SU-DHL-6 (cell line): ENCODE measurements at regions not wholly inside any gene's neighbourhood (a gene's known extent, or its start where the extent isn't known, plus 50 kb on each side); places are given as distances from the start of the nearest gene placed in this dataset.
"Not testable (repeated sequence)": the region's sequence is repeated elsewhere in the genome, so short reads cannot be mapped to it uniquely, and the experiment has no call there.

ENCODE experiments used
- H2AFZ ChIP-seq: fragments of 200-600 bp; sonication (generic); 2 replicates; pipeline ENCODE4 v1.6.1; 2014; ENCODE audit warnings: low read depth, mild to moderate bottlenecking, moderate library complexity, mixed read lengths, antibody characterized with exemption, low read length; ENCODE audit not compliant: severe bottlenecking
- H3F3A ChIP-seq: fragments of 200-600 bp; shearing (Covaris generic); 2 replicates; pipeline ENCODE4 v1.6.0; 2016; ENCODE audit warnings: antibody characterized with exemption, mild to moderate bottlenecking; ENCODE audit not compliant: insufficient read depth
- H3K27ac ChIP-seq: fragments of 200-600 bp; sonication (generic); 2 replicates; pipeline ENCODE4 v1.5.1; 2016; ENCODE audit warnings: low read depth, mild to moderate bottlenecking, low read length, moderate library complexity, mixed read lengths
- H3K27me3 ChIP-seq: fragments of 200-600 bp; sonication (generic), shearing (Covaris generic); 2 replicates; pipeline ENCODE4 v1.6.0; 2014; ENCODE audit warnings: mild to moderate bottlenecking, low read length
- H3K36me3 ChIP-seq: fragments of 200-600 bp; sonication (generic); 2 replicates; pipeline ENCODE4 v1.6.1; 2014; ENCODE audit warnings: mild to moderate bottlenecking, low read length, mixed read lengths
- H3K4me2 ChIP-seq: fragments of 300-600, 200-600 bp; shearing (Covaris generic), sonication (generic); 2 replicates; pipeline ENCODE4 v1.6.0; 2014; ENCODE audit warnings: low read length, low read depth, mild to moderate bottlenecking; ENCODE audit not compliant: poor library complexity, severe bottlenecking
- H3K4me3 ChIP-seq: fragments of 200-600 bp; sonication (generic); 2 replicates; pipeline ENCODE4 v1.5.1; 2014; ENCODE audit warnings: antibody characterized with exemption, low read length, mild to moderate bottlenecking, mixed read lengths; ENCODE audit not compliant: insufficient read depth, poor library complexity, severe bottlenecking
- H3K79me2 ChIP-seq: fragments of 200-600 bp; sonication (generic); 2 replicates; pipeline ENCODE4 v1.6.1; 2014; ENCODE audit warnings: mild to moderate bottlenecking, low read length, moderate library complexity; ENCODE audit not compliant: insufficient read depth
- H3K9ac ChIP-seq: fragments of 200-600 bp; sonication (generic); 2 replicates; pipeline ENCODE4 v1.7.0; 2014; ENCODE audit warnings: mild to moderate bottlenecking, low read length
- H3K9me2 ChIP-seq: fragments of 200-600 bp; sonication (generic); replicated peaks from 2 replicates; pipeline ENCODE4 v1.6.1; 2014; ENCODE audit warnings: low read length; ENCODE audit not compliant: insufficient read depth
- H3K9me3 ChIP-seq: fragments of 200-600 bp; sonication (generic); 2 replicates; pipeline ENCODE4 v1.6.1; 2014; ENCODE audit warnings: low read length, mixed read lengths; ENCODE audit not compliant: insufficient read depth
- H4K20me1 ChIP-seq: fragments of 200-600 bp; sonication (generic); 2 replicates; pipeline ENCODE4 v1.6.1; 2014; ENCODE audit warnings: low read depth, mild to moderate bottlenecking, antibody characterized with exemption, low read length, moderate library complexity, mixed read lengths
- CTCF ChIP-seq: fragments of 200-600 bp; sonication (generic); IDR thresholded peaks from one replicate; pipeline ENCODE4 v1.5.1; 2017; ENCODE audit warnings: antibody characterized with exemption, mild to moderate bottlenecking, low read length, moderate library complexity; ENCODE audit not compliant: insufficient read depth, poor library complexity, severe bottlenecking
- EZH2phosphoT487 ChIP-seq: fragments of 200-600 bp; sonication (generic), shearing (Covaris generic); conservative IDR thresholded peaks from 2 replicates; pipeline ENCODE4 v1.6.1; 2018; ENCODE audit warnings: mild to moderate bottlenecking, antibody characterized with exemption, low read length, moderate library complexity, mixed read lengths

GRCh38 chrX:68953331-68953730 lies 124.5 kb downstream of the EFNB1 start:
- H3K4me3 ChIP-seq: no peak overlapping the region
- no peaks in the 10 kb centered on the region for H3K79me2 ChIP-seq
- no peak for TF ChIP-seq EZH2phosphoT487
- no peak for TF ChIP-seq CTCF
- no peak overlapping the region for H3K4me2 ChIP-seq
- H3K9ac ChIP-seq: no peak overlapping the region
- no peaks in the 10 kb centered on the region for H3K27me3 ChIP-seq
- H3K36me3 ChIP-seq: no peaks in the 10 kb centered on the region
- H3F3A ChIP-seq: no peaks in the 10 kb centered on the region
- no peaks in the 10 kb centered on the region for H4K20me1 ChIP-seq
- no peaks in the 10 kb centered on the region for H3K9me3 ChIP-seq
- no peak overlapping the region for H2AFZ ChIP-seq
- no peak overlapping the region for H3K27ac ChIP-seq
- no peaks in the 10 kb centered on the region for H3K9me2 ChIP-seq

DNA sequence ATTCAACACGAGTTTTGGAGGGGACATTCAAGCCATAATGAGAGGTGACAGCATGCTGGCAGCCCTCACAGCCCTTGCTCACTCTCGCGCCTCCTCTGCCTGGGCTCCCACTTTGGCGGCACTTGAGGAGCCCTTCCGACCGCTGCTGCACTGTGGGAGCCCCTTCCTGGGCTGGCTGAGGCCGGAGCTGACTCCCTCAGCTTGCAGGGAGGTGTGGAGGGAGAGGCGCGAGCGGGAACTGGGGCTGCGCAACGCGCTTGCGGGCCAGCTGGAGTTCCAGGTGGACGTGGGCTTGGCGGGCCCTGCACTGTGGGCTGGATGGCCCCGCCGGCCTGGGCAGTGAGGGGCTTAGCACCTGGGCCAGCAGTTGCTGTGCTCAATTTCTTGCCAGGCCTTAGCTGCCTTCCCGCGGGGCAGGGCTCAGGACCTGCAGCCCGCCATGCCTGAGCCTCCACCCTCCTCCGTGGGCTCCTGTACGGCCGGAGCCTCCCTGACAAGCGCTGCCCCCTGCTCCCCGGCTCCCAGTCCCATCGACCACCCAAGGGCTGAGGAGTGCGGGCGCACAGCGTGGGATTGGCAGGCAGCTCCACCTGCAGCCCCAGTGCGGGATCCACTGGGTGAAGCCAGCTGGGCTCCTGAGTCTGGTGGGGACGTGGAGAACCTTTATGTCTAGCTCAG lies 123.3 kb downstream of the EFNB1 start:
- not testable (repeated sequence) for H3K4me2 ChIP-seq, H3K27me3 ChIP-seq, H3K9me3 ChIP-seq, H2AFZ ChIP-seq, H4K20me1 ChIP-seq, H3K9ac ChIP-seq, H3K4me3 ChIP-seq, H3K9me2 ChIP-seq, H3F3A ChIP-seq, H3K36me3 ChIP-seq, H3K79me2 ChIP-seq, H3K27ac ChIP-seq

DNA sequence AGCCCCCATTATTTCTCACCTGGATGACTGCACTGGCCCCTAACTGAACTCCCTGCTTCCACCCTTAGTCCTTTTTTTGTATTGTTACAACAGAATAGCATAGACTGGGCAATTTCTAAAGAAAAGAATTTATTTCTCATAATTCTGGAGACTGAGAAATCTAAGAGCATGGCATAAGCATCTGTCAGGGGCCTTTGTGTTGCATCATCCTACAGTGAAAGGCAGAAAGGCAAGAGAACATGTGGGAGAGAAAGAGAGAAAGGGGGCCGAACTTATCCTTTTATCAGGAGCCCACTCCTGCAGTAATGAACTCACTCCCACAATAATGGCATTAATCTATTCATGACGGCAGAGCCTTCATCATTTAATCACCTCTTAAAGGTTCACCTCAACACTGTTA lies 122.1 kb downstream of the EFNB1 start:
- H3K9me2 ChIP-seq: no peaks in the 10 kb centered on the region
- H2AFZ ChIP-seq: no peak overlapping the region
- no peak overlapping the region for H3K27ac ChIP-seq
- no peaks in the 10 kb centered on the region for H3K79me2 ChIP-seq
- H3K9ac ChIP-seq: no peak overlapping the region
- TF ChIP-seq CTCF: no peak
- no peaks in the 10 kb centered on the region for H3K27me3 ChIP-seq
- no peaks in the 10 kb centered on the region for H4K20me1 ChIP-seq
- no peak overlapping the region for H3K4me2 ChIP-seq
- H3K4me3 ChIP-seq: no peak overlapping the region
- no peaks in the 10 kb centered on the region for H3K9me3 ChIP-seq
- no peaks in the 10 kb centered on the region for H3K36me3 ChIP-seq
- H3F3A ChIP-seq: no peaks in the 10 kb centered on the region

- H3K9ac ChIP-seq: no peak overlapping the region
- no peaks in the 10 kb centered on the region for H4K20me1 ChIP-seq
- H3K9me2 ChIP-seq: no peaks in the 10 kb centered on the region
- H3K36me3 ChIP-seq: no peaks in the 10 kb centered on the region
- H3K4me2 ChIP-seq: no peak overlapping the region
- no peak overlapping the region for H2AFZ ChIP-seq
- no peaks in the 10 kb centered on the region for H3K9me3 ChIP-seq
- no peaks in the 10 kb centered on the region for H3F3A ChIP-seq
- H3K27me3 ChIP-seq: no peaks in the 10 kb centered on the region
- TF ChIP-seq CTCF: no peak
- TF ChIP-seq EZH2phosphoT487: no peak
- no peak overlapping the region for H3K27ac ChIP-seq
- no peak overlapping the region for H3K4me3 ChIP-seq
- H3K79me2 ChIP-seq: no peaks in the 10 kb centered on the region
These were observed 119.2 kb downstream of the EFNB1 start for GRCh38 chrX:68947882-68948605.
